ENCODE measurements at regions not wholly inside any gene's neighbourhood (a gene's known extent, or its start where the extent isn't known, plus 50 kb on each side); places are given as distances from the start of the nearest gene placed in this dataset.
A peak's percentile ranks its signal among the peaks of the same experiment; 100 is the strongest.
"Not testable (repeated sequence)": the region's sequence is repeated elsewhere in the genome, so short reads cannot be mapped to it uniquely, and the experiment has no call there.

- DNase-seq = peak; percentile 38
These were observed 50.1 kb upstream of the ACSL4 start for GRCh38 chrX:109782994-109783700.

- peak; percentile 36 for DNase-seq
These were observed 50.6 kb upstream of the ACSL4 start for GRCh38 chrX:109783701-109784079.

DNA sequence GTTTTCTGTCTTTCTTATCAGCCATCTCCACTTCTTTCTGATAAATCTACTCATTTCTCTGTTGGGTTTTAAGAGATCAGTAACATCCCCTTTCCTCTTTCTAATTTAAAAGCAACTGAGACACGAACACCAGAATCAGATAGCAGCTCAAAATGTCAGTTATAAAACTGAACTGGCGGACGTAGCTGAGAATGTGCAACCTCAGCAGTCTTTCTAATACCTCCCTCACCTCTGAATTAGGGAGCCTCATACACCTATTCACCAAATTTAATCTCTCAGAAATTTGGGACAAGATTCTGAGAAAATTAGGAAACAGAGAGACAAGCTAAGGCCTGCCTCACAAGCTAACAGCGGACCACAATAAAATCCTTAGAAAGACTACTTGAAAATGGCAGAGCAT lies 52.0 kb upstream of the ACSL4 start:
- DNase-seq = no peak

DNA sequence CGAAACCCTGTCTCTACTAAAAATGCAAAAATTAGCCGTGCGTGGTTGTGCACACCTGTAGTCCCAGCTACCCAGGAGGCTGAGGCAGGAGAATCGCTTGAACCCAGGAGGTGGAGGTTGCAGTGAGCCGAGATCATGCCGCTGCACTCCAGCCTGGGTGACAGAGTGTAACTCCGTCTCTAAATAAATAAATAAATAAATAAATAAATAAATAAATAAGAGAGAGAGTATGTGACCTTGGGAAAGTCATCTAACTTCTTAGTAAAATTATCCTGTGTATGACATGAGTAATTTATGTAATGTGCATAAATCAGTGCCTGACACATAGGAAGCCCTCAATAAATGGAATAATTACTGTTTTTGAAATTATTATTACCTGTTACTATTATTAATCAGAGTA lies 57.5 kb upstream of the ACSL4 start:
- not testable (repeated sequence) for DNase-seq

DNA sequence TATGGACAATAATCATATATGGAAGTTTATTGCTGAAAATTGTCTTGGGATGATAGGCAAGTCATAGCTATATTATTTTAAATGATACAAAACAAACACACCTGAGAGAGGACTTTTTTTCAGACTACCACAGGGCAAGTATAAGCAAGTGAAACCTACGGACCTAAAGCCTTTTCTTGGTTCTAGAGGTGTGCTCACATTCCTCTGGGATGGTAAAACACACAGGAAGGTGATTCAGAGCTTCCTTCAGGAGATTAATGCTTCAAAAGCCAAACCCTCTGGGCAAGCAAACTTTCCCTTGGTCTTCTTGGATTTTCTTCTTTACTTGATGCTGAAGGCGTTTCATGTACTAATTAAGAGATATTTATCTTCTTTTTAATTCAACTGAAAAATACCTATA lies 60.1 kb upstream of the ACSL4 start:
- no peak for DNase-seq

- DNase-seq = no peak
These were observed 62.6 kb upstream of the ACSL4 start for GRCh38 chrX:109795682-109796081.

DNA sequence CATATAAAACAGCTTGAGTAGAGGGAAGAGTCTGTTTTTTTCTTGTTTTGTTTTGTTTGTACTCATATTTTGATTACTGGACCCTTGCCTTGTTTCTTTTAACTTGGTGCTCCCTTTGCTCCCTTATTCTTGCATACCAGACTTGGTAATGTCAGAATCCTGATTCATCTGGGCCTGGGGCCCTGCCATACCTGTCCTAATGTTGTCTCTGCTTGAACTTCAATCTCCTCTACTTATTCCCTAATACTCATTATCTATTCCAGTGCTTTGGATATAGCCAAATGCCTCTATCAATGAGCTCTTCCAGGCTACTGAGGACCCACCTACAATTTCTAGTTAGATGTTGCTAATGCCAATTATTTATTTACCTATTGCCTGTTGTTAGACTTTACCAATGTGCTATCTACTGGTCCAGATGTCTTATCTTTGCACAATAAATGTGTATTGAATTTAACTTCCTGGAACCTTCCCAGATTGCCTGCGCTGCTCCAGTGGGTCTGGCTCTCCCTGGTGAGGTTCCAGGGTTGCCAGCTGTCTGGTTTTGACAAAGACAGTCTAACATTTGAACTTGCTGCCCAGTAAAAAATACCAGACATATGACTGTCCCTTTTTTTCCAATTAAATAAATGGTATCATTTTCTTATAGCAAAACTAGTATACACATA lies 64.4 kb upstream of the ACSL4 start:
- DNase-seq = no peak

GRCh38 chrX:109812236-109812635 lies 79.2 kb upstream of the ACSL4 start:
- DNase-seq = no peak

DNA sequence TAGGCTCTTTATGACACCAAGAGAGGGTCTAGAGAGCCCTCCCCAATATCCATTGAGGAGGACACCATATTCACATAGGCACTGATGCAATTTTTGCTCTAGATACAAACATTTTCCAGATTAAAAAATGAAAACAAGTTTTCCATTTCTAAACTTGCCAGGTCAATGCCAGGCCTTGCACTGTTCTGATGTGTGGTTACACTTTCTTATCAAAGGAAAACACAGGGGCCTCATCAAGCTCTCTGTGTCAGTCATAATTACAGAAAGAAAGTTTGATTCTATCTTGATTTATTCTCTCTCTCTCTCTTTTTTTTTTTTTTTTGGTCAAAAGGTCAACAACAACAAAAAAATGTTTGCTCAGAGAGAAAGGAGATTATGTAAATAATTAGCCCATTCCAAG lies 80.2 kb upstream of the ACSL4 start:
- no peak for DNase-seq

- no peak for DNase-seq
These were observed 85.9 kb upstream of the ACSL4 start for GRCh38 chrX:109818976-109819375.

DNA sequence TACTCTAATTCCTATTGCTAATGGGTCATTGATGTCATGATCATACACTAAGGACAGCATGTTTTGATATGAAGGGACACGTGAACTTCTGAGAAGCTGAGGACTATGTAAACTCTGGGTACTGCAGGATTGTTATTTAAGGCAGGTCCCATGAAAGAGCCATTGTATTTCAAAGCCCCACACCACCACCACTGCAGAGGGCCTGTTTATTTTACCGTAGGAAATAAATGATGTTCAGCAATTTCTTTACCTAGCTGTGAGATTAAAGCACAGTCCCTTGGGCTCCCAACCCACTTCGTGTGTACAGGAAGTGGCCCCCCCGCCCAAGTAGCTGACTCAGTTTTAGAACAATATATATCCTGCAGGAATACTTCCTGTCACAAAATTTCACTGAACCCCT lies 89.8 kb upstream of the ACSL4 start:
- no peak for DNase-seq

- DNase-seq = no peak
These were observed 94.1 kb upstream of the ACSL4 start for GRCh38 chrX:109826954-109827708.

- no peak for DNase-seq
These were observed 94.7 kb upstream of the ACSL4 start for GRCh38 chrX:109827772-109828171.

GRCh38 chrX:109830157-109830703 lies 97.2 kb upstream of the ACSL4 start:
- no peak for DNase-seq

- peak; percentile 88 for DNase-seq
These were observed 97.7 kb upstream of the ACSL4 start for GRCh38 chrX:109830704-109831206.

DNA sequence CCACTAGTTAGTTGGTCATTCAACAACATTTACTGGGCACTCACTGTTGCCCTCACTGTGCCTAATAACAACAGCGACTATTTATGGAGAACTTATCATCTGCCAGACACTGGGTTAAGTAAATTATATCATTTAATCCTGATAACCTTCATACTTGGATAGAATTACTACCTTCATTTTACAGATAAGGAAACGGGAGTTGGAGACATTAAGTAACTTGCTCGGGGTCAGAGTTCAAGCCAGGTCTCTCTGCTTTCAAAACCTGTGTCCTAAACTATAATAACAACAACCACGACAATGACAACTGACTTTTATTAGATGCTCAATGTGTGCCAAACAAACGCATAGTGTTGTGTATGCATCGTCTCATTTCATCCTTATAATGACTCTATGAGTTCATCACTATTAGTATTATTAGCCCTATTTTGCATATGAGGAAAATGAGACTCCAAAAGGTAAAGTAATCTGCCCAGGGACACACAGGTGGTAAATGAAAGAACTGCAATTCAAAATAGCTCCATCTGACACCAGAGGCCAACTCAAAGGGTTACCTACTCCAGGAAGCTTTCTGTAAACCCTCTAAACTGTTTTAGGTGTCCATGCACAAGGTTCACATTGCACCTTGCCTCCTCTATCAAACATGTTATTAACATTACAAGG lies 98.4 kb upstream of the ACSL4 start:
- DNase-seq = no peak

GRCh38 chrX:109839694-109840567 lies 106.9 kb upstream of the ACSL4 start:
- DNase-seq = peak; percentile 67

GRCh38 chrX:109840585-109840984 lies 107.5 kb upstream of the ACSL4 start:
- peak; percentile 90 for DNase-seq

DNA sequence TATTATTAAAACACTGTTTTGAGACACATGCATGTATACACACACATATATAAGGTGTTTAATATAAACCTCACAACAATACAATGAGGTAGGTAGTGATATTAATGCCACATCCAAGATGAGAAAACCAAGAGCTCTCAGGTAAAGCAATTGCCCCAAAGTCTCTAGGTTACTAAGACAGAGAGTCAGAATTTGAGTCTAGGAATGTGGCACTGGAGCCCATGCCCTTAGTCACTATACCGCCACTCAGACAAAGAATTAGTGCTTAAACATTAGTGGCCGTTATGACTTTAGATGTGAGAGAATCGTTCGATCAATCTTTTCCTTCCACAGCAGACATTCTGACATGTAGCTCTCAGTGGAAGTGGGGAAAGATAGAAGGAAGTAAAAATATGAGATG lies 108.2 kb upstream of the ACSL4 start:
- no peak for DNase-seq

DNA sequence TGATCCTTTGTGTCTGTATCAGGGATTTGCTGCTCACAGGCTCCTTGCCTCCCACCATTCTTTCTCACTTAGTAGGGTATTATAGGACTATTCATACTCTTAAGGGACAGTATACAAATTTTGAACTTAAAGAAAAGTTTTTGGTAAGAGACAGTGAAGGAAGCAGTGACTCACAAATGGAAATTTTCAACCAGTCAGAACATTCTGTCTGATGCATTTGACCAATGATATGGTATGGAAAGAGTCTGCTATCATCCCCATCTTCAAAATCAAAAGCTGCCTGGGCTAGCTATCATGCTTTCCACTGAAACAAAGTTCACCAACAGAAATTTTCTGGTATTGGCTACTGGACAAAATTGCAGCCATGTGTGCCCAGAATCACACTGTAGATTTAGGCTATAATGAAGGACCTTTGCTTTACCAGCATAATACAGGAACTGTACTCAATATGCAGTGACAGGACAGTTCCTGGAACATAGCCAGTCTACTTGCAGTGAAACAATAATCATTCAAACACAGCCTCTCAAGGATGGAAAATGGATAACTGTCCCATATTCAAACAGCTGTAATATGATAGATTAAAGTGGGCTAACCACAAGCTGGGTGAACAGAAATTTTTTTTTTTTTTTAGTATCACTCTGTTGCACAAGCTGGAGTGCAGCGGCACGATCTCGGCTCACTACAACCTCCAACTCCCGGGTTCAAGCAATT lies 109.0 kb upstream of the ACSL4 start:
- peak; percentile 30 for DNase-seq

GRCh38 chrX:109842611-109843010 lies 109.6 kb upstream of the ACSL4 start:
- DNase-seq = peak; percentile 3

Measured in MV-4-11 (cell line).